ENCODE measurements at regions not wholly inside any gene's neighbourhood (a gene's known extent, or its start where the extent isn't known, plus 50 kb on each side); places are given as distances from the start of the nearest gene placed in this dataset.

GRCh38 chr6:119874381-119874780, 524.8 kb upstream of the MAN1A1 start:
- no peak for TF ChIP-seq EZH2 (IDR thresholded peaks at IDR 0.05; ENCODE audit: low read length, missing control alignments)
- TF ChIP-seq CTCF (conservative IDR thresholded peaks at IDR 0.05 in 1 of 2, IDR thresholded peaks at IDR 0.05 in 1 of 2; ENCODE audit: low read depth in 1 of 2, low read length in 2 of 2) = no peak
- Histone ChIP-seq H3K9me3 (ENCODE audit: control insufficient read depth, insufficient read depth, low read depth, low read length) (no peaks in the 10 kb centered on the region), H3K4me2 (ENCODE audit: extremely low read depth, insufficient read depth, low read length) (no peak overlapping the region), H2AFZ (ENCODE audit: low read length) (no peak overlapping the region), H3K27me3 (ENCODE audit: control insufficient read depth, insufficient read depth, low read length) (no peaks in the 10 kb centered on the region), H3K4me3 (replicated peaks in 1 of 4; ENCODE audit: control extremely low read depth in 1 of 4, insufficient read depth in 1 of 4, low read depth in 3 of 4, low read length in 4 of 4) (no peak overlapping the region), H3K79me2 (ENCODE audit: control insufficient read depth, insufficient read depth, low read length) (no peaks in the 10 kb centered on the region), H3K36me3 (ENCODE audit: control insufficient read depth, insufficient read depth, low read length) (no peaks in the 10 kb centered on the region), H3K4me1 (ENCODE audit: control insufficient read depth, extremely low read depth, insufficient read depth, low read length) (no peaks in the 10 kb centered on the region), H3K9ac (ENCODE audit: insufficient read depth, low read length) (no peak overlapping the region), H3K27ac (ENCODE audit: insufficient read depth, low read length) (no peak overlapping the region), H4K20me1 (ENCODE audit: control insufficient read depth, extremely low read depth, insufficient read depth, low read length) (no peaks in the 10 kb centered on the region)
- DNase-seq (ENCODE audit: low read depth in 2 of 2) = no peak

- Histone ChIP-seq H3K4me2 (ENCODE audit: extremely low read depth, insufficient read depth, low read length) (no peak overlapping the region), H3K36me3 (ENCODE audit: control insufficient read depth, insufficient read depth, low read length) (no peaks in the 10 kb centered on the region), H2AFZ (ENCODE audit: low read length) (no peak overlapping the region), H3K4me3 (replicated peaks in 1 of 4; ENCODE audit: control extremely low read depth in 1 of 4, insufficient read depth in 1 of 4, low read depth in 3 of 4, low read length in 4 of 4) (no peak overlapping the region), H4K20me1 (ENCODE audit: control insufficient read depth, extremely low read depth, insufficient read depth, low read length) (no peaks in the 10 kb centered on the region), H3K79me2 (ENCODE audit: control insufficient read depth, insufficient read depth, low read length) (no peaks in the 10 kb centered on the region), H3K9me3 (ENCODE audit: control insufficient read depth, insufficient read depth, low read depth, low read length) (no peaks in the 10 kb centered on the region), H3K4me1 (ENCODE audit: control insufficient read depth, extremely low read depth, insufficient read depth, low read length) (no peaks in the 10 kb centered on the region), H3K27ac (ENCODE audit: insufficient read depth, low read length) (no peak overlapping the region), H3K9ac (ENCODE audit: insufficient read depth, low read length) (no peak overlapping the region), H3K27me3 (ENCODE audit: control insufficient read depth, insufficient read depth, low read length) (no peaks in the 10 kb centered on the region)
- no peak for DNase-seq (ENCODE audit: low read depth in 2 of 2)
- TF ChIP-seq CTCF (conservative IDR thresholded peaks at IDR 0.05 in 1 of 2, IDR thresholded peaks at IDR 0.05 in 1 of 2; ENCODE audit: low read depth in 1 of 2, low read length in 2 of 2) = no peak
- no peak for TF ChIP-seq EZH2 (IDR thresholded peaks at IDR 0.05; ENCODE audit: low read length, missing control alignments)
Measured at GRCh38 chr6:119873107-119873506, 523.5 kb upstream of the MAN1A1 start.

DNA sequence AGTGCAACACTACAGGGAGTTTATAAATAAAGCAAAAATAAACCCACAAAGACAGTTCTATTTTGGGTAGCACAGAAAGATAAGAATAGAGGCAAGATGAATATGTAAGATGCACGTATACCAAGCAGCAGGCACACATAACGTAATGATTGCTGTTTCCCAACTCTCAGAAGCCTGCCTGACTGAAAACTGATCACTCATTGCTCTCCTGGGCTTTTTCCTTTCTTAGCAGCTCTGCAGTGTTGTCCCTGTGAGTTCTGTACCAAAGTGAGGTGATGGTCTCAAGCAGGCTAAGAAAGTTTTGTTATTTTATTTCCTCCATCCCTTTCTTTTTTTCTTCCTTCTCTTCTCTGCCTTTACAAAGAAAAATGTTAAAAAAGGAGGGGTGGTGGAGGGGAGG, 522.0 kb upstream of the MAN1A1 start:
- no peak for TF ChIP-seq EZH2 (IDR thresholded peaks at IDR 0.05; ENCODE audit: low read length, missing control alignments)
- TF ChIP-seq CTCF (conservative IDR thresholded peaks at IDR 0.05 in 1 of 2, IDR thresholded peaks at IDR 0.05 in 1 of 2; ENCODE audit: low read depth in 1 of 2, low read length in 2 of 2) = no peak
- Histone ChIP-seq H3K9me3 (ENCODE audit: control insufficient read depth, insufficient read depth, low read depth, low read length) (no peaks in the 10 kb centered on the region), H3K79me2 (ENCODE audit: control insufficient read depth, insufficient read depth, low read length) (no peaks in the 10 kb centered on the region), H4K20me1 (ENCODE audit: control insufficient read depth, extremely low read depth, insufficient read depth, low read length) (no peaks in the 10 kb centered on the region), H3K4me1 (ENCODE audit: control insufficient read depth, extremely low read depth, insufficient read depth, low read length) (no peaks in the 10 kb centered on the region), H3K36me3 (ENCODE audit: control insufficient read depth, insufficient read depth, low read length) (no peaks in the 10 kb centered on the region), H3K4me3 (replicated peaks in 1 of 4; ENCODE audit: control extremely low read depth in 1 of 4, insufficient read depth in 1 of 4, low read depth in 3 of 4, low read length in 4 of 4) (no peak overlapping the region), H3K27me3 (ENCODE audit: control insufficient read depth, insufficient read depth, low read length) (no peaks in the 10 kb centered on the region), H2AFZ (ENCODE audit: low read length) (no peak overlapping the region), H3K4me2 (ENCODE audit: extremely low read depth, insufficient read depth, low read length) (no peak overlapping the region), H3K27ac (ENCODE audit: insufficient read depth, low read length) (no peak overlapping the region), H3K9ac (ENCODE audit: insufficient read depth, low read length) (no peak overlapping the region)
- DNase-seq (ENCODE audit: low read depth in 2 of 2) = no peak
